CD14-positive monocyte (primary cell): ENCODE measurements at regions not wholly inside any gene's neighbourhood (a gene's known extent, or its start where the extent isn't known, plus 50 kb on each side); places are given as distances from the start of the nearest gene placed in this dataset.

Source experiments
- DNase-seq, 3 donors: peaks; one replicate each; pipeline ENCODE4 v3.0.0-alpha.2; 2011 to 2022
- H2AFZ ChIP-seq: 2 replicates; pipeline ENCODE4 v1.6.0; 2012; ENCODE audit warnings: mild to moderate bottlenecking, low read depth, low read length, inconsistent platforms; ENCODE audit not compliant: insufficient read depth, poor library complexity, severe bottlenecking
- H3K27ac ChIP-seq, 2 donors: 1 replicate in 1 of 2; 2 replicates in 1 of 2; pipeline ENCODE4 v1.5.1; 2012 to 2013; ENCODE audit warnings: low read length in 2 of 2, control low read depth in 1 of 2, inconsistent platforms in 1 of 2, low read depth in 1 of 2, mild to moderate bottlenecking in 1 of 2
- H3K27me3 ChIP-seq, 2 donors: one replicate each; pipeline versions ENCODE4 v1.6.0 to v1.6.1; 2011 to 2013; ENCODE audit warnings: low read length in 2 of 2; ENCODE audit not compliant: control insufficient read depth in 2 of 2, insufficient read depth in 2 of 2
- H3K36me3 ChIP-seq, 2 donors: replicated peaks in 1 of 2; 1 replicate in 1 of 2; 2 replicates in 1 of 2; pipeline versions ENCODE4 v1.5.1 to v1.6.1; 2012 to 2013; ENCODE audit warnings: low read length in 2 of 2, control low read depth in 1 of 2, inconsistent platforms in 1 of 2, mild to moderate bottlenecking in 1 of 2; ENCODE audit not compliant: insufficient read depth in 2 of 2, control insufficient read depth in 1 of 2
- H3K4me1 ChIP-seq, 2 donors: 1 replicate in 1 of 2; 2 replicates in 1 of 2; pipeline versions ENCODE4 v1.5.1 to v1.6.1; 2012 to 2013; ENCODE audit warnings: low read length in 2 of 2, control low read depth in 1 of 2, inconsistent platforms in 1 of 2, mild to moderate bottlenecking in 1 of 2, moderate library complexity in 1 of 2; ENCODE audit not compliant: insufficient read depth in 2 of 2, control insufficient read depth in 1 of 2
- H3K4me2 ChIP-seq: replicated peaks from 2 replicates; pipeline ENCODE3; 2012; ENCODE audit warnings: low read length, moderate library complexity, mild to moderate bottlenecking; ENCODE audit not compliant: poor library complexity, severe bottlenecking; ENCODE audit errors: extremely low read depth
- H3K4me3 ChIP-seq, 3 experiments: fragments of 200-600 bp in 1 of 3; sonication (generic) in 1 of 3; replicated peaks in 1 of 3; 1 replicate in 2 of 3; 2 replicates in 1 of 3; pipeline ENCODE4 v1.5.1; 2011 to 2013; ENCODE audit warnings: low read length in 3 of 3, mild to moderate bottlenecking in 3 of 3, control low read depth in 2 of 3, low read depth in 2 of 3, inconsistent platforms in 1 of 3, moderate library complexity in 1 of 3
- H3K79me2 ChIP-seq: 2 replicates; pipeline ENCODE4 v1.6.0; 2012; ENCODE audit warnings: mild to moderate bottlenecking, control low read depth, inconsistent platforms, low read length, moderate library complexity; ENCODE audit not compliant: insufficient read depth
- H3K9ac ChIP-seq: 2 replicates; pipeline ENCODE4 v1.6.0; 2017; ENCODE audit warnings: low read length, mild to moderate bottlenecking; ENCODE audit not compliant: insufficient read depth, poor library complexity, severe bottlenecking
- H3K9me3 ChIP-seq, 2 donors: replicated peaks in 1 of 2; 1 replicate in 1 of 2; 2 replicates in 1 of 2; pipeline versions ENCODE4 v1.5.1 to v1.6.1; 2012 to 2013; ENCODE audit warnings: low read length in 2 of 2, control low read depth in 1 of 2; ENCODE audit not compliant: control insufficient read depth in 1 of 2, insufficient read depth in 1 of 2
- H4K20me1 ChIP-seq: 2 replicates; pipeline ENCODE4 v1.6.0; 2012; ENCODE audit warnings: mild to moderate bottlenecking, low read length, control low read depth, moderate library complexity; ENCODE audit not compliant: insufficient read depth
- H3K27ac Mint-ChIP-seq, 7 donors: one replicate each; pipeline ENCODE4 v1.8.0; 2020; ENCODE audit warnings: mild to moderate bottlenecking in 7 of 7, mixed read lengths in 7 of 7, moderate library complexity in 6 of 7, inconsistent platforms in 2 of 7
- H3K27me3 Mint-ChIP-seq, 3 donors: one replicate each; pipeline ENCODE4 v1.8.0; 2021 to 2022; ENCODE audit warnings: low read depth in 3 of 3, mild to moderate bottlenecking in 3 of 3, mixed read lengths in 3 of 3, moderate library complexity in 3 of 3, inconsistent platforms in 1 of 3
- H3K36me3 Mint-ChIP-seq, 2 donors: one replicate each; pipeline ENCODE4 v1.8.0; 2020; ENCODE audit warnings: mixed read lengths in 2 of 2, inconsistent platforms in 1 of 2, mild to moderate bottlenecking in 1 of 2
- H3K4me1 Mint-ChIP-seq: one replicate; pipeline ENCODE4 v1.8.0; 2020; ENCODE audit warnings: mild to moderate bottlenecking, mixed read lengths
- H3K4me3 Mint-ChIP-seq, 2 donors: one replicate each; pipeline ENCODE4 v1.8.0; 2020; ENCODE audit warnings: mild to moderate bottlenecking in 2 of 2, mixed read lengths in 2 of 2, moderate library complexity in 1 of 2
- H3K9me3 Mint-ChIP-seq, 7 donors: one replicate each; pipeline ENCODE4 v1.8.0; 2020 to 2022; ENCODE audit warnings: mixed read lengths in 7 of 7, mild to moderate bottlenecking in 6 of 7, moderate library complexity in 6 of 7, inconsistent platforms in 2 of 7
- CTCF ChIP-seq: fragments of 200-600 bp; IDR thresholded peaks from one replicate; pipeline ENCODE4 v1.8.0; 2022; ENCODE audit warnings: antibody characterized with exemption, mild to moderate bottlenecking
- WGBS: methylation state at CpG from one replicate; pipeline ENCODE4 v1.1.5; 2013; ENCODE audit warnings: missing lambda C conversion rate; ENCODE audit not compliant: insufficient coverage; 5-methylcytosine and 5-hydroxymethylcytosine counted together
- intact Hi-C, 2 donors: fragments of 100-400 bp; cut with micrococcal nuclease; formaldehyde crosslinking; loops; one replicate each; pipeline versions ENCODE4 v1.15.0 to v1.15.1; 2023

GRCh38 chr16:51388516-51388951 is 237.5 kb upstream of the SALL1 start:
- H3K4me3 ChIP-seq = no peak overlapping the region
- H3K4me1 ChIP-seq = no peaks in the 10 kb centered on the region
- H3K9ac ChIP-seq = no peak overlapping the region
- TF ChIP-seq CTCF = no peak
- H3K27ac Mint-ChIP-seq = no peak overlapping the region
- H3K4me3 Mint-ChIP-seq = no peak overlapping the region
- no peaks in the 10 kb centered on the region for H3K36me3 ChIP-seq
- no peaks in the 10 kb centered on the region for H4K20me1 ChIP-seq
- peaks cover 3 to 11% of the 10 kb centered on the region in 2 donors for H3K9me3 ChIP-seq
- H3K27ac ChIP-seq = no peak overlapping the region
- intact Hi-C loops = no loop called here
- H3K27me3 Mint-ChIP-seq = peaks cover 2 to 6% (median 2%) of the 10 kb centered on the region in 3 donors
- H3K4me1 Mint-ChIP-seq = no peaks in the 10 kb centered on the region
- no peak overlapping the region for H3K4me2 ChIP-seq
- H3K79me2 ChIP-seq = no peaks in the 10 kb centered on the region
- no peak for DNase-seq
- H3K27me3 ChIP-seq = no peaks in the 10 kb centered on the region
- peaks cover 0 to 9% (median 2%) of the 10 kb centered on the region in 7 donors for H3K9me3 Mint-ChIP-seq
- 91% methylated on average over 5 of the region's 6 CpGs for WGBS
- H2AFZ ChIP-seq = no peak overlapping the region
- H3K36me3 Mint-ChIP-seq = no peaks in the 10 kb centered on the region

GRCh38 chr16:51383909-51384308 is 232.8 kb upstream of the SALL1 start:
- Histone ChIP-seq H3K36me3 (no peaks in the 10 kb centered on the region), H3K9ac (no peak overlapping the region), H4K20me1 (no peaks in the 10 kb centered on the region), H3K27me3 (no peaks in the 10 kb centered on the region), H3K79me2 (no peaks in the 10 kb centered on the region), H2AFZ (no peak overlapping the region), H3K4me1 (no peaks in the 10 kb centered on the region), H3K27ac (no peak overlapping the region), H3K4me2 (no peak overlapping the region), H3K4me3 (no peak overlapping the region), H3K9me3 (peaks cover 3 to 9% of the 10 kb centered on the region in 2 donors)
- H3K4me3 Mint-ChIP-seq = no peak overlapping the region
- H3K36me3 Mint-ChIP-seq = no peaks in the 10 kb centered on the region
- no peak for TF ChIP-seq CTCF
- no peaks in the 10 kb centered on the region for H3K4me1 Mint-ChIP-seq
- no peaks in the 10 kb centered on the region for H3K27me3 Mint-ChIP-seq
- intact Hi-C loops = no loop called here
- H3K27ac Mint-ChIP-seq = peak overlapping the region in 1 of 7 donors; percentile 0
- peaks cover 0 to 7% (median 2%) of the 10 kb centered on the region in 7 donors for H3K9me3 Mint-ChIP-seq
- 62% methylated on average over 3 of the region's 3 CpGs for WGBS
- DNase-seq = no peak
